Endodermal cell (in vitro differentiated cells): ENCODE measurements at regions not wholly inside any gene's neighbourhood (a gene's known extent, or its start where the extent isn't known, plus 50 kb on each side); places are given as distances from the start of the nearest gene placed in this dataset.

Source experiments
- DNase-seq: peaks from one replicate; pipeline ENCODE4 v3.0.0-alpha.2; 2017
- H3K27ac ChIP-seq: 2 replicates; pipeline ENCODE4 v1.5.1; 2013; ENCODE audit warnings: mild to moderate bottlenecking, low read depth, low read length, moderate library complexity
- H3K27me3 ChIP-seq: 2 replicates; pipeline ENCODE4 v1.6.1; 2013; ENCODE audit warnings: mild to moderate bottlenecking, low read length, moderate library complexity; ENCODE audit not compliant: insufficient read depth, control insufficient read depth, poor library complexity, severe bottlenecking
- H3K36me3 ChIP-seq: 2 replicates; pipeline ENCODE4 v1.7.0; 2013; ENCODE audit warnings: mild to moderate bottlenecking, low read length, moderate library complexity; ENCODE audit not compliant: control insufficient read depth, insufficient read depth
- H3K4me1 ChIP-seq: one replicate; pipeline ENCODE4 v1.7.0; 2013; ENCODE audit warnings: low read length; ENCODE audit not compliant: control insufficient read depth, insufficient read depth
- H3K4me3 ChIP-seq: 2 replicates; pipeline ENCODE4 v1.5.1; 2013; ENCODE audit warnings: mild to moderate bottlenecking, low read length, moderate library complexity
- H3K9ac ChIP-seq: 2 replicates; pipeline ENCODE4 v1.6.1; 2013; ENCODE audit warnings: mild to moderate bottlenecking, low read length, moderate library complexity; ENCODE audit not compliant: poor library complexity, severe bottlenecking; ENCODE audit errors: extremely low read depth
- H3K9me3 ChIP-seq: 2 replicates; pipeline ENCODE4 v1.6.1; 2013; ENCODE audit warnings: mild to moderate bottlenecking, low read length, moderate library complexity; ENCODE audit not compliant: control insufficient read depth
- H3K27ac Mint-ChIP-seq: 2 replicates; pipeline ENCODE4 v1.8.0; 2020; ENCODE audit warnings: mixed read lengths
- H3K27me3 Mint-ChIP-seq: 2 replicates; pipeline ENCODE4 v1.8.0; 2021; ENCODE audit warnings: mild to moderate bottlenecking, mixed read lengths; ENCODE audit not compliant: insufficient read depth
- H3K36me3 Mint-ChIP-seq: 2 replicates; pipeline ENCODE4 v1.8.0; 2020; ENCODE audit warnings: low read depth, mixed read lengths
- H3K4me1 Mint-ChIP-seq: 2 replicates; pipeline ENCODE4 v1.8.0; 2020; ENCODE audit warnings: mixed read lengths
- H3K4me3 Mint-ChIP-seq: 2 replicates; pipeline ENCODE4 v1.8.0; 2020; ENCODE audit warnings: mild to moderate bottlenecking, moderate library complexity, mixed read lengths
- H3K9me3 Mint-ChIP-seq: 2 replicates; pipeline ENCODE4 v1.8.0; 2020; ENCODE audit warnings: mild to moderate bottlenecking, mixed read lengths
- WGBS, 2 experiments: methylation state at CpG; one replicate each; pipeline versions ENCODE4 v1.1.5 to v1.1.7; 2013; ENCODE audit warnings: missing lambda C conversion rate in 2 of 2, mixed read lengths in 1 of 2; ENCODE audit not compliant: insufficient coverage in 1 of 2, insufficient read length in 1 of 2; 5-methylcytosine and 5-hydroxymethylcytosine counted together
- TF ChIP-seq, protein P1 (sequence below): fragments of 200-600 bp; sonication (generic); conservative IDR thresholded peaks from 2 replicates; pipeline ENCODE4 v1.5.0; 2021; ENCODE audit warnings: antibody characterized with exemption, mild to moderate bottlenecking

DNA sequence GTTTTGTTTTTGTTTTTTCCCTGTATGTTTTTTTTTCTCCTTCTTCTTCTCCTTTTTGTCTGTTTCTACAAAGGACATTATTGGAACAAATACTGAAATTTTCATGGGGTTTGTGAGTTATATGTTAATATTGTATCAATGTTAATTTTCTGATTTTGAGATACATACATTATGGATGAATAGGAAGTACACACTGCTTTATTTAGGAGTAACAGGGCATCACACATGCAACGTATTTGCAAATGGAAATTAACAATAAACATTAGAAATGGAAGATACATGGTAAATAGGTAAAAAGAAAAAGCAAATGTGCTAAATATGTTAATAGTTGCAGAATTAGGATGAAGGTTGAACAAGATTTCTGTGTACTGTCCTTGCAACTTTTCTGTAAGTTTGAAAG is 477.2 kb upstream of the INTU start:
- Histone ChIP-seq H3K27me3 (no peaks in the 10 kb centered on the region), H3K9me3 (no peaks in the 10 kb centered on the region), H3K4me1 (no peaks in the 10 kb centered on the region), H3K36me3 (no peaks in the 10 kb centered on the region), H3K4me3 (no peak overlapping the region), H3K9ac (no peak overlapping the region), H3K27ac (no peak overlapping the region)
- Mint-ChIP-seq H3K4me3 (no peak overlapping the region), H3K27ac (no peak overlapping the region), H3K36me3 (no peaks in the 10 kb centered on the region), H3K4me1 (no peaks in the 10 kb centered on the region), H3K9me3 (peaks cover 4% of the 10 kb centered on the region), H3K27me3 (no peaks in the 10 kb centered on the region)
- 92% methylated on average over 1 of the region's 1 CpG; no CpG with 5 or more reads in 1 of the 2 experiments for whole genome bisulfite sequencing, 2 experiments
- TF ChIP-seq, protein P1, sequence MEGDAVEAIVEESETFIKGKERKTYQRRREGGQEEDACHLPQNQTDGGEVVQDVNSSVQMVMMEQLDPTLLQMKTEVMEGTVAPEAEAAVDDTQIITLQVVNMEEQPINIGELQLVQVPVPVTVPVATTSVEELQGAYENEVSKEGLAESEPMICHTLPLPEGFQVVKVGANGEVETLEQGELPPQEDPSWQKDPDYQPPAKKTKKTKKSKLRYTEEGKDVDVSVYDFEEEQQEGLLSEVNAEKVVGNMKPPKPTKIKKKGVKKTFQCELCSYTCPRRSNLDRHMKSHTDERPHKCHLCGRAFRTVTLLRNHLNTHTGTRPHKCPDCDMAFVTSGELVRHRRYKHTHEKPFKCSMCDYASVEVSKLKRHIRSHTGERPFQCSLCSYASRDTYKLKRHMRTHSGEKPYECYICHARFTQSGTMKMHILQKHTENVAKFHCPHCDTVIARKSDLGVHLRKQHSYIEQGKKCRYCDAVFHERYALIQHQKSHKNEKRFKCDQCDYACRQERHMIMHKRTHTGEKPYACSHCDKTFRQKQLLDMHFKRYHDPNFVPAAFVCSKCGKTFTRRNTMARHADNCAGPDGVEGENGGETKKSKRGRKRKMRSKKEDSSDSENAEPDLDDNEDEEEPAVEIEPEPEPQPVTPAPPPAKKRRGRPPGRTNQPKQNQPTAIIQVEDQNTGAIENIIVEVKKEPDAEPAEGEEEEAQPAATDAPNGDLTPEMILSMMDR: no peak
- no peak for DNase-seq

DNA sequence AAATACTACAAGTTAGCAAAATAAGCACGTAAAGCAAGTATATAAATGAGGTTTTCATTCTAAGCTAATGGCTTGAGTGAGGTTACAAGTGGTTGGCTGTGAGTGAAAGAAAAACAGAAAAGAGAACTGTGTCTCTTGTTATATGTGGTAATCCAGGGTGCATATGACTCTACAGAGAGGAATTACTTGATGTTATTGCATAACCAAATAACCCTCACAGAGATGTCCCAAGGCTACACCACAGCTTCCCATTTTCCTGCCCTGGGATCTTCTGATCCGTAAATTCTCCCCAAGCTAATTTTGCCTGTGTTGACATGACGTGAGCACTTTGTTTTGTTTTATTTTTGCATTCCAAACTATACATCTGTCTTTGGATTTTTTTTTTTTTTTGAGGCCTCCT is 470.0 kb upstream of the INTU start:
- H3K9me3 ChIP-seq: peaks cover 4% of the 10 kb centered on the region
- H3K36me3 ChIP-seq: no peaks in the 10 kb centered on the region
- H3K27me3 Mint-ChIP-seq: no peaks in the 10 kb centered on the region
- H3K4me3 ChIP-seq: no peak overlapping the region
- TF ChIP-seq, protein P1: no peak
- H3K36me3 Mint-ChIP-seq: peaks cover 3% of the 10 kb centered on the region
- DNase-seq: no peak
- WGBS, 2 experiments: 90 to 95% methylated on average over 2 to 3 of the region's 3 CpGs
- peaks cover 17% of the 10 kb centered on the region for H3K9me3 Mint-ChIP-seq
- H3K4me3 Mint-ChIP-seq: no peak overlapping the region
- no peak overlapping the region for H3K9ac ChIP-seq
- H3K27me3 ChIP-seq: no peaks in the 10 kb centered on the region
- no peak overlapping the region for H3K27ac Mint-ChIP-seq
- no peak overlapping the region for H3K27ac ChIP-seq
- no peaks in the 10 kb centered on the region for H3K4me1 Mint-ChIP-seq
- no peaks in the 10 kb centered on the region for H3K4me1 ChIP-seq

DNA sequence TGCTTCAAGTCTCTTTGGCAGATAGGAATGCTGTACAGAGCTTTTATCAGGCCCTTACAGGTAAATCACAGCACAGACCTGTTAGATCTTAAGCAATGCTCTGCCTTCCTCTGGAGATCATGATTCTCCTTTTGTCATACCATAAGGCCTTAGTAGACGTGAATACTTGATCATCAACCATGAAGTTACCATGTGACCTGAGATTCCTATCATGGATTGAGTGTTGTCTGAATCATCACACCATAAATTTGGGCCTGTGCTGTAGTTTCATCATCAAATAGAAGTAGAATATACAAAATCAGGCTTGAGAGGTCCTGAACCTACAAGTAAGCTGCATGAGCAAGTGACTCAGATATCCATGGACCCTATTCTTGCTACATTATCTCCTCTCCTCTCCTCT is 466.8 kb upstream of the INTU start:
- DNase-seq: no peak
- Mint-ChIP-seq H3K4me1 (no peaks in the 10 kb centered on the region), H3K36me3 (peaks cover under 1% of the 10 kb centered on the region), H3K27me3 (no peaks in the 10 kb centered on the region), H3K27ac (no peak overlapping the region), H3K9me3 (peaks cover 8% of the 10 kb centered on the region), H3K4me3 (no peak overlapping the region)
- H3K36me3 ChIP-seq: no peaks in the 10 kb centered on the region
- no peak overlapping the region for H3K27ac ChIP-seq
- H3K9ac ChIP-seq: no peak overlapping the region
- TF ChIP-seq, protein P1: no peak
- no peak overlapping the region for H3K4me3 ChIP-seq
- WGBS, 2 experiments: 67 to 93% methylated on average over 1 of the region's 1 CpG
- H3K4me1 ChIP-seq: no peaks in the 10 kb centered on the region
- peaks cover under 1% of the 10 kb centered on the region for H3K9me3 ChIP-seq
- H3K27me3 ChIP-seq: no peaks in the 10 kb centered on the region
